Progenitor cell of endocrine pancreas (in vitro differentiated cells): ENCODE measurements at regions not wholly inside any gene's neighbourhood (a gene's known extent, or its start where the extent isn't known, plus 50 kb on each side); places are given as distances from the start of the nearest gene placed in this dataset.

Source experiments
- DNase-seq: peaks from one replicate; pipeline ENCODE4 v3.0.0; 2021; ENCODE audit warnings: low spot score; ENCODE audit not compliant: unreplicated experiment
- H3K27ac Mint-ChIP-seq: 2 replicates; pipeline ENCODE4 v1.8.0; 2021; ENCODE audit warnings: mild to moderate bottlenecking, moderate library complexity, mixed read lengths
- H3K27me3 Mint-ChIP-seq: 2 replicates; pipeline ENCODE4 v1.8.0; 2021; ENCODE audit warnings: mixed read lengths
- H3K36me3 Mint-ChIP-seq: 2 replicates; pipeline ENCODE4 v1.8.0; 2022; ENCODE audit warnings: mixed read lengths; ENCODE audit not compliant: insufficient read depth
- H3K4me1 Mint-ChIP-seq: 2 replicates; pipeline ENCODE4 v1.8.0; 2021; ENCODE audit warnings: low read depth, mixed read lengths
- H3K4me3 Mint-ChIP-seq: 2 replicates; pipeline ENCODE4 v1.8.0; 2021; ENCODE audit warnings: low read depth, mild to moderate bottlenecking, moderate library complexity, mixed read lengths
- H3K9me3 Mint-ChIP-seq: 2 replicates; pipeline ENCODE4 v1.8.0; 2021; ENCODE audit warnings: low read depth, mixed read lengths
- TF ChIP-seq, protein P1 (sequence below): fragments of 200-600 bp; sonication (generic); IDR thresholded peaks from one replicate; pipeline ENCODE4 v1.5.0; 2021; ENCODE audit warnings: antibody characterized with exemption, mild to moderate bottlenecking; ENCODE audit not compliant: unreplicated experiment

- Mint-ChIP-seq H3K4me1 (no peaks in the 10 kb centered on the region), H3K9me3 (peaks cover 43% of the 10 kb centered on the region), H3K27me3 (no peaks in the 10 kb centered on the region), H3K4me3 (no peak overlapping the region), H3K36me3 (peaks cover 1% of the 10 kb centered on the region), H3K27ac (no peak overlapping the region)
- DNase-seq, result no peak
- TF ChIP-seq, protein P1, sequence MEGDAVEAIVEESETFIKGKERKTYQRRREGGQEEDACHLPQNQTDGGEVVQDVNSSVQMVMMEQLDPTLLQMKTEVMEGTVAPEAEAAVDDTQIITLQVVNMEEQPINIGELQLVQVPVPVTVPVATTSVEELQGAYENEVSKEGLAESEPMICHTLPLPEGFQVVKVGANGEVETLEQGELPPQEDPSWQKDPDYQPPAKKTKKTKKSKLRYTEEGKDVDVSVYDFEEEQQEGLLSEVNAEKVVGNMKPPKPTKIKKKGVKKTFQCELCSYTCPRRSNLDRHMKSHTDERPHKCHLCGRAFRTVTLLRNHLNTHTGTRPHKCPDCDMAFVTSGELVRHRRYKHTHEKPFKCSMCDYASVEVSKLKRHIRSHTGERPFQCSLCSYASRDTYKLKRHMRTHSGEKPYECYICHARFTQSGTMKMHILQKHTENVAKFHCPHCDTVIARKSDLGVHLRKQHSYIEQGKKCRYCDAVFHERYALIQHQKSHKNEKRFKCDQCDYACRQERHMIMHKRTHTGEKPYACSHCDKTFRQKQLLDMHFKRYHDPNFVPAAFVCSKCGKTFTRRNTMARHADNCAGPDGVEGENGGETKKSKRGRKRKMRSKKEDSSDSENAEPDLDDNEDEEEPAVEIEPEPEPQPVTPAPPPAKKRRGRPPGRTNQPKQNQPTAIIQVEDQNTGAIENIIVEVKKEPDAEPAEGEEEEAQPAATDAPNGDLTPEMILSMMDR, result no peak
These were observed 694.6 kb downstream of the SUCLG1 start for GRCh38 chr2:83764447-83765005.

DNA sequence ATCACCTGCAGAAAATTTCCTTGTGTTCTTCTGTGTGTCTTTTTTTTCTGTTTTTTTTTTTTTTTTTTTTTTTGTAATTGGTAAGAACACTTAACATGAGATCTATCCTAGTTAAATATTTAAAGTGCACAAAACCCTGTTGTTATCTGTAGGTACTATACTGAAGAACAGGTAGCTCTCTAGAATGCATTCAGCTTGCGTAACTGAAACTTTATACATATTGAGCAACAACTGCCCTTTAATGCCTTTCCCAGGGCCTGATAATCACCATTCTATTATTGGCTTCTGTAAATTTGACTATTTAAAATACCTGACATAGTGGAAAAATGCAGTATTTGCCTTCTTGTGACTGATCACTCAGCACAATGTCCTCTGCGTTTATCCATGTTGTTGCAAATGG lies 701.8 kb downstream of the SUCLG1 start:
- TF ChIP-seq, protein P1, result no peak
- no peaks in the 10 kb centered on the region for H3K27me3 Mint-ChIP-seq
- peaks cover 11% of the 10 kb centered on the region for H3K9me3 Mint-ChIP-seq
- no peaks in the 10 kb centered on the region for H3K36me3 Mint-ChIP-seq
- H3K4me3 Mint-ChIP-seq, result no peak overlapping the region
- H3K27ac Mint-ChIP-seq, result no peak overlapping the region
- DNase-seq, result no peak
- H3K4me1 Mint-ChIP-seq, result no peaks in the 10 kb centered on the region

DNA sequence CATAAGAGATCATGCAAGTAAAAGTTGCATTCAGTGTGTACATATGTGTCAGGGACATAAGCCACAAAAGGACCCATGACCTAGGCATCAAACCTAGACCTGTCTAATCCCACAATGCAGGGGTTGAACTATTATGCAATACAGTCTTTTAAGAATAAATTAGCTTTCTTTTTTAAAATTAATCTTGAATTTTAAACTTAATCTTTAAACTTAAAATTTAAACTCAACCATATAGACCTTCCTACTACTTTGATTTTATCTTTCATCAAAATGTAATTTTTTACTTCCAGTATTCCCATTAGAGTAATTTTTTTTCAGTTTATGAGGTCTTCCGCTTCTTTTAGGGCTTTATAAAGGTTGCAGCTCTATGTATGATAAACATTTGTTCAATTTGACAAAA lies 702.9 kb downstream of the SUCLG1 start:
- Mint-ChIP-seq H3K27ac (no peak overlapping the region), H3K27me3 (no peaks in the 10 kb centered on the region), H3K9me3 (peaks cover 11% of the 10 kb centered on the region), H3K36me3 (no peaks in the 10 kb centered on the region), H3K4me3 (no peak overlapping the region), H3K4me1 (no peaks in the 10 kb centered on the region)
- DNase-seq, result no peak
- TF ChIP-seq, protein P1, result no peak

DNA sequence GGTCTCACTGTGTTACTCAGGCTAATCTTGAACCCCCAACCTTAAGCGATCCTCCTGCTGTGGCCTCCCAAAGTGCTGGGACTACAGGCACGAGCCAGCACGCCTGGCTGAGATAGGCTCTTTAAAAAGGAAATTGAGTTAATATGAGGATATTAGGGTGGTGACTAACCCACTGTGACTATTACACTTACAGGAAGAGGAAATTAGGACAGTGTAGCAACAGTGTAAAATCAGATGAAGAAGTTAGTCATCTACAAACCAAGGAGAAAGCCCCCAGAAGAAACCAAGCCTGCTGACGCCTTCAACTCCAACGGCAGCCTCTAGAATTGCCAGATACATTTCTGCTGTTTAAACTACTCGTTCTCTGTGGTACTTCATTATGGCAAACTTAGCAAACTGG lies 711.9 kb downstream of the SUCLG1 start:
- H3K4me3 Mint-ChIP-seq, result no peak overlapping the region
- peaks cover 3% of the 10 kb centered on the region for H3K9me3 Mint-ChIP-seq
- no peak overlapping the region for H3K27ac Mint-ChIP-seq
- H3K4me1 Mint-ChIP-seq, result peaks cover 3% of the 10 kb centered on the region
- no peaks in the 10 kb centered on the region for H3K36me3 Mint-ChIP-seq
- DNase-seq, result no peak
- H3K27me3 Mint-ChIP-seq, result no peaks in the 10 kb centered on the region
- TF ChIP-seq, protein P1, result no peak

GRCh38 chr2:83744855-83745254 lies 714.2 kb downstream of the SUCLG1 start:
- H3K9me3 Mint-ChIP-seq, result peaks cover 16% of the 10 kb centered on the region
- DNase-seq, result no peak
- no peaks in the 10 kb centered on the region for H3K27me3 Mint-ChIP-seq
- H3K27ac Mint-ChIP-seq, result no peak overlapping the region
- TF ChIP-seq, protein P1, result no peak
- H3K36me3 Mint-ChIP-seq, result peaks cover 3% of the 10 kb centered on the region
- H3K4me3 Mint-ChIP-seq, result no peak overlapping the region
- H3K4me1 Mint-ChIP-seq, result peaks cover 3% of the 10 kb centered on the region
